ENCODE measurements at regions not wholly inside any gene's neighbourhood (a gene's known extent, or its start where the extent isn't known, plus 50 kb on each side); places are given as distances from the start of the nearest gene placed in this dataset.

DNA sequence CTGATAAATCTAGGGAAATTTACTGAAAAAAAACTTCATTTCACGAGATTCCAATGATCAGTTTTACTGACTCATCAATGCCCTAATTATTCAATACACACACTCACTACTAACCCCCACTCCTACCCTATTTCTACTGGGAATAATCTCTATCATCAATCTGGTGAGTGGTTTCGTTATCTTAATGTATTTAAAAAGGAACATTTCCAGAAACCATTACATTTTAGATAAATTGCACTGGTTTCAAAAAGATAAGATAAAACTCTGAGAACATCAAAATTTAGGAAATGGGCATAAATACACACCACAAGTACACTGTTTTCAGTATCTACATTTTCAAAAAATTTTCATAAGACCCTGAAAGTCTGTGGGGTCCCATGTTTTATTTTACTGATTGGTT lies 471.4 kb upstream of the PKDCC start:
- H3K27ac ChIP-seq (ENCODE audit: insufficient read depth, low read length) = no peak overlapping the region
- H2AFZ ChIP-seq (ENCODE audit: low read length) = no peak overlapping the region
- H3K9ac ChIP-seq (ENCODE audit: insufficient read depth, low read length) = no peak overlapping the region
- no peaks in the 10 kb centered on the region for H3K79me2 ChIP-seq (ENCODE audit: control insufficient read depth, insufficient read depth, low read length)
- H3K9me3 ChIP-seq (ENCODE audit: control insufficient read depth, insufficient read depth, low read depth, low read length) = no peaks in the 10 kb centered on the region
- no peak overlapping the region for H3K4me2 ChIP-seq (ENCODE audit: extremely low read depth, insufficient read depth, low read length)
- no peaks in the 10 kb centered on the region for H3K36me3 ChIP-seq (ENCODE audit: control insufficient read depth, insufficient read depth, low read length)
- no peaks in the 10 kb centered on the region for H3K27me3 ChIP-seq (ENCODE audit: control insufficient read depth, insufficient read depth, low read length)
- no peak overlapping the region for H3K4me3 ChIP-seq (replicated peaks in 1 of 4; ENCODE audit: control extremely low read depth in 1 of 4, insufficient read depth in 1 of 4, low read depth in 3 of 4, low read length in 4 of 4)
- TF ChIP-seq EZH2 (IDR thresholded peaks at IDR 0.05; ENCODE audit: low read length, missing control alignments) = no peak
- TF ChIP-seq, protein P1, sequence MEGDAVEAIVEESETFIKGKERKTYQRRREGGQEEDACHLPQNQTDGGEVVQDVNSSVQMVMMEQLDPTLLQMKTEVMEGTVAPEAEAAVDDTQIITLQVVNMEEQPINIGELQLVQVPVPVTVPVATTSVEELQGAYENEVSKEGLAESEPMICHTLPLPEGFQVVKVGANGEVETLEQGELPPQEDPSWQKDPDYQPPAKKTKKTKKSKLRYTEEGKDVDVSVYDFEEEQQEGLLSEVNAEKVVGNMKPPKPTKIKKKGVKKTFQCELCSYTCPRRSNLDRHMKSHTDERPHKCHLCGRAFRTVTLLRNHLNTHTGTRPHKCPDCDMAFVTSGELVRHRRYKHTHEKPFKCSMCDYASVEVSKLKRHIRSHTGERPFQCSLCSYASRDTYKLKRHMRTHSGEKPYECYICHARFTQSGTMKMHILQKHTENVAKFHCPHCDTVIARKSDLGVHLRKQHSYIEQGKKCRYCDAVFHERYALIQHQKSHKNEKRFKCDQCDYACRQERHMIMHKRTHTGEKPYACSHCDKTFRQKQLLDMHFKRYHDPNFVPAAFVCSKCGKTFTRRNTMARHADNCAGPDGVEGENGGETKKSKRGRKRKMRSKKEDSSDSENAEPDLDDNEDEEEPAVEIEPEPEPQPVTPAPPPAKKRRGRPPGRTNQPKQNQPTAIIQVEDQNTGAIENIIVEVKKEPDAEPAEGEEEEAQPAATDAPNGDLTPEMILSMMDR (conservative IDR thresholded peaks at IDR 0.05 in 1 of 2, IDR thresholded peaks at IDR 0.05 in 1 of 2; ENCODE audit: low read depth in 1 of 2, low read length in 2 of 2) = no peak
- DNase-seq (ENCODE audit: low read depth in 2 of 2) = no peak
- H4K20me1 ChIP-seq (ENCODE audit: control insufficient read depth, extremely low read depth, insufficient read depth, low read length) = no peaks in the 10 kb centered on the region
- no peaks in the 10 kb centered on the region for H3K4me1 ChIP-seq (ENCODE audit: control insufficient read depth, extremely low read depth, insufficient read depth, low read length)

DNA sequence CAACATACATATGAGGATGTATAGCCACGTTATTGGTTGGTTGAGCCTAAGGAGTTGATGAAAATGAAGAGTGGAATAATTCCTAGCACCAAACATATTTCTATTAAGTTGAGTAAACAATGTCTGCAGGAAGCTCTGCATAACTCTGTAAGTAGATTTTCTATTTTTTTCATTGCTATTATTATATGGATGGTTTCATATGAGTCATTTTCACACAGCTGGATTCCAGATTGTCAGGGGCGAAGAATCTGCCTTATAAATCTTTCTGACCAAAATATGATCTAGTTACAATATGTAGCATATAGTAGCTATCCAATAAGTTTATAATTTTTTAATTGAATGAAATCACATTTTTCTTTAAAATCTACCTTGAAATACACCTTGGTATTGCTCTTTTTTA lies 468.0 kb upstream of the PKDCC start:
- Histone ChIP-seq H3K27ac (ENCODE audit: insufficient read depth, low read length) (no peak overlapping the region), H3K4me1 (ENCODE audit: control insufficient read depth, extremely low read depth, insufficient read depth, low read length) (no peaks in the 10 kb centered on the region), H3K9ac (ENCODE audit: insufficient read depth, low read length) (no peak overlapping the region), H3K36me3 (ENCODE audit: control insufficient read depth, insufficient read depth, low read length) (no peaks in the 10 kb centered on the region), H3K4me2 (ENCODE audit: extremely low read depth, insufficient read depth, low read length) (no peak overlapping the region), H3K27me3 (ENCODE audit: control insufficient read depth, insufficient read depth, low read length) (no peaks in the 10 kb centered on the region), H2AFZ (ENCODE audit: low read length) (no peak overlapping the region), H4K20me1 (ENCODE audit: control insufficient read depth, extremely low read depth, insufficient read depth, low read length) (no peaks in the 10 kb centered on the region), H3K9me3 (ENCODE audit: control insufficient read depth, insufficient read depth, low read depth, low read length) (no peaks in the 10 kb centered on the region), H3K4me3 (replicated peaks in 1 of 4; ENCODE audit: control extremely low read depth in 1 of 4, insufficient read depth in 1 of 4, low read depth in 3 of 4, low read length in 4 of 4) (no peak overlapping the region), H3K79me2 (ENCODE audit: control insufficient read depth, insufficient read depth, low read length) (no peaks in the 10 kb centered on the region)
- no peak for TF ChIP-seq EZH2 (IDR thresholded peaks at IDR 0.05; ENCODE audit: low read length, missing control alignments)
- TF ChIP-seq, protein P1 (conservative IDR thresholded peaks at IDR 0.05 in 1 of 2, IDR thresholded peaks at IDR 0.05 in 1 of 2; ENCODE audit: low read depth in 1 of 2, low read length in 2 of 2) = no peak
- peak in 1 of 2 donors; percentile 4 for DNase-seq (ENCODE audit: low read depth in 2 of 2)

DNA sequence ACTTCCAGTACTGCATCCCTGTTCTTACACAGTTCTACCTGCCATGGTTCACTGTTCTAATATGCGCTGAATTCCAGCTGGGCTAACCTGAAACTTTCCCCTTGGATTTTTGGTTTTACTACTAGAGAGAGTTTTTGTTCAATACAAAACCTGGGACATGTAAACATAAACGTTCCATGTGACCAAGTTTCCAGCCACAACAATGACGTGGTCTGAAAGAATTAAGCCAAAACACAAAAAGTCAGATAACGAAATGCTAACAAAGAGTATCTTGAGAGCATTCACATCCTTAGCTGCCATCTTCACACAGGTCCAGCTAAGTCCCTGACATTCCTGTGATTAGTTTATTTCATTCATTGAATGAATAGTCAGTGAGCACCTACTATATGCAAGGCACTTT lies 467.0 kb upstream of the PKDCC start:
- Histone ChIP-seq H3K79me2 (ENCODE audit: control insufficient read depth, insufficient read depth, low read length) (no peaks in the 10 kb centered on the region), H4K20me1 (ENCODE audit: control insufficient read depth, extremely low read depth, insufficient read depth, low read length) (no peaks in the 10 kb centered on the region), H3K4me2 (ENCODE audit: extremely low read depth, insufficient read depth, low read length) (no peak overlapping the region), H3K27me3 (ENCODE audit: control insufficient read depth, insufficient read depth, low read length) (no peaks in the 10 kb centered on the region), H3K9me3 (ENCODE audit: control insufficient read depth, insufficient read depth, low read depth, low read length) (no peaks in the 10 kb centered on the region), H3K27ac (ENCODE audit: insufficient read depth, low read length) (no peak overlapping the region), H3K4me3 (replicated peaks in 1 of 4; ENCODE audit: control extremely low read depth in 1 of 4, insufficient read depth in 1 of 4, low read depth in 3 of 4, low read length in 4 of 4) (no peak overlapping the region), H3K9ac (ENCODE audit: insufficient read depth, low read length) (no peak overlapping the region), H3K4me1 (ENCODE audit: control insufficient read depth, extremely low read depth, insufficient read depth, low read length) (no peaks in the 10 kb centered on the region), H2AFZ (ENCODE audit: low read length) (no peak overlapping the region), H3K36me3 (ENCODE audit: control insufficient read depth, insufficient read depth, low read length) (no peaks in the 10 kb centered on the region)
- TF ChIP-seq, protein P1 (conservative IDR thresholded peaks at IDR 0.05 in 1 of 2, IDR thresholded peaks at IDR 0.05 in 1 of 2; ENCODE audit: low read depth in 1 of 2, low read length in 2 of 2) = no peak
- no peak for TF ChIP-seq EZH2 (IDR thresholded peaks at IDR 0.05; ENCODE audit: low read length, missing control alignments)
- peak in 1 of 2 donors; percentile 1 for DNase-seq (ENCODE audit: low read depth in 2 of 2)

Measured in fibroblast of lung (primary cell).